Heart left ventricle (tissue), 16 donors: ENCODE measurements at regions not wholly inside any gene's neighbourhood (a gene's known extent, or its start where the extent isn't known, plus 50 kb on each side); places are given as distances from the start of the nearest gene placed in this dataset.

Experiments
- ATAC-seq, 4 donors: fragments of 200-7000 bp; cut with Tn5 transposase; one replicate each; pipeline ENCODE4 v1.9.1; 2020 to 2022; ENCODE audit warnings: moderate library complexity in 4 of 4, mild to moderate bottlenecking in 3 of 4, moderate number of reproducible peaks in 1 of 4
- DNase-seq, 5 donors: peaks; one replicate each; pipeline ENCODE4 v3.0.0-alpha.2; 2020
- H3K27ac ChIP-seq, 12 donors: fragments of 200-600 bp; sonication (generic) in 4 of 12; one replicate each; pipeline versions ENCODE4 v1.5.0 to v1.8.0; 2016 to 2022; ENCODE audit warnings: mild to moderate bottlenecking in 2 of 12
- H3K27me3 ChIP-seq, 9 donors: fragments of 200-600 bp; sonication (generic) in 2 of 9; one replicate each; pipeline versions ENCODE4 v1.5.1 to v1.8.0; 2016 to 2022; ENCODE audit warnings: mild to moderate bottlenecking in 3 of 9
- H3K36me3 ChIP-seq, 9 donors: fragments of 200-600 bp; sonication (generic) in 2 of 9; one replicate each; pipeline versions ENCODE4 v1.5.0 to v1.8.0; 2018 to 2022; ENCODE audit warnings: mild to moderate bottlenecking in 2 of 9
- H3K4me1 ChIP-seq, 12 donors: fragments of 200-600 bp; sonication (generic) in 4 of 12; one replicate each; pipeline versions ENCODE4 v1.5.0 to v1.8.0; 2016 to 2022; ENCODE audit warnings: mild to moderate bottlenecking in 3 of 12
- H3K4me3 ChIP-seq, 12 donors: fragments of 200-600 bp; sonication (generic) in 4 of 12; one replicate each; pipeline versions ENCODE4 v1.5.0 to v1.8.0; 2017 to 2022; ENCODE audit warnings: mild to moderate bottlenecking in 9 of 12, moderate library complexity in 4 of 12
- H3K9me3 ChIP-seq, 12 donors: fragments of 200-600 bp; sonication (generic) in 4 of 12; one replicate each; pipeline versions ENCODE4 v1.5.0 to v1.8.0; 2016 to 2022; ENCODE audit warnings: mild to moderate bottlenecking in 1 of 12
- POLR2A ChIP-seq, 2 donors: fragments of 450-650 bp; IDR thresholded peaks; one replicate each; pipeline ENCODE4 v1.6.1; 2017; ENCODE audit warnings: antibody characterized with exemption in 2 of 2, mild to moderate bottlenecking in 2 of 2, moderate library complexity in 2 of 2
- WGBS, 4 donors: extraction: QIAGEN DNeasy Blood & Tissue Kit in 2 of 4; methylation state at CpG; one replicate each; pipeline versions ENCODE4 v1.1.5 to v1.1.7; 2013 to 2018; 5-methylcytosine and 5-hydroxymethylcytosine counted together
- intact Hi-C, 10 donors: fragments of 100-400 bp; cut with DNase I; formaldehyde crosslinking; loops; one replicate each; pipeline versions ENCODE4 v1.11.1 to v1.14.2; 2022
- microRNA-seq, 4 donors: library from miRNA; unstranded; fragments of <30 nt; microRNA quantifications; one replicate each; pipeline versions ENCODE4 to v1.2.0, GENCODE V29; 2017 to 2020
- TF ChIP-seq, protein P1 (sequence below), 12 donors: fragments of 200-600 bp; sonication (generic) in 4 of 12; IDR thresholded peaks; one replicate each; pipeline versions ENCODE4 v1.5.0 to v1.8.0; 2018 to 2022; ENCODE audit warnings: antibody characterized with exemption in 12 of 12, mild to moderate bottlenecking in 5 of 12
- donor health status: ischemic (EF 13 %, LVEDD 7.1; RV severe dilation, severe dysfunction).
- donor health status: healthy with polysubstance abuse.
- donor health status: DM: no; HTN: yes; CAD: no.
- donor health status: DM: no; HTN: no; CAD: no.
- donor health status: ischemic (EF 25% LVEDD 6.9; RV normal size, moderate dysfunction).
- donor health status: ischemic (EF 25% LVEDD 5.7; RV mildly dilated, moderate dysfunction).
- donor health status: healthy.
- donor health status: DM: yes; HTN: yes; CAD: no.
- donor health status: ischemic (EF 35%, LVEDD 5.7; RV mildly dilated, moderate dysfunction).
- donor health status: nonischemic (EF 11% LVEDD 7.7; RV severe dilation, severe dysfunction).
- donor health status: DM: yes; HTN: yes; CAD: no.
- donor health status: PGD.
- donor health status: ischemic (EF 29% LVEDD 5.4; RV normal size, mild dysfunction).
- donor health status: nonischemic (EF 23%, LVEDD 6.1; RV moderate dilation, normal function).

GRCh38 chr9:88938189-88938588, 53.1 kb upstream of the S1PR3 start:
- TF ChIP-seq POLR2A (IDR thresholded peaks at IDR 0.05) = no peak
- TF ChIP-seq, protein P1, sequence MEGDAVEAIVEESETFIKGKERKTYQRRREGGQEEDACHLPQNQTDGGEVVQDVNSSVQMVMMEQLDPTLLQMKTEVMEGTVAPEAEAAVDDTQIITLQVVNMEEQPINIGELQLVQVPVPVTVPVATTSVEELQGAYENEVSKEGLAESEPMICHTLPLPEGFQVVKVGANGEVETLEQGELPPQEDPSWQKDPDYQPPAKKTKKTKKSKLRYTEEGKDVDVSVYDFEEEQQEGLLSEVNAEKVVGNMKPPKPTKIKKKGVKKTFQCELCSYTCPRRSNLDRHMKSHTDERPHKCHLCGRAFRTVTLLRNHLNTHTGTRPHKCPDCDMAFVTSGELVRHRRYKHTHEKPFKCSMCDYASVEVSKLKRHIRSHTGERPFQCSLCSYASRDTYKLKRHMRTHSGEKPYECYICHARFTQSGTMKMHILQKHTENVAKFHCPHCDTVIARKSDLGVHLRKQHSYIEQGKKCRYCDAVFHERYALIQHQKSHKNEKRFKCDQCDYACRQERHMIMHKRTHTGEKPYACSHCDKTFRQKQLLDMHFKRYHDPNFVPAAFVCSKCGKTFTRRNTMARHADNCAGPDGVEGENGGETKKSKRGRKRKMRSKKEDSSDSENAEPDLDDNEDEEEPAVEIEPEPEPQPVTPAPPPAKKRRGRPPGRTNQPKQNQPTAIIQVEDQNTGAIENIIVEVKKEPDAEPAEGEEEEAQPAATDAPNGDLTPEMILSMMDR (IDR thresholded peaks at IDR 0.05) = no peak
- 86 to 89% (median 87%) methylated on average over 4 of the region's 4 CpGs for WGBS, 4 donors
- Histone ChIP-seq H3K4me1 (peaks cover 0 to 15% (median 0%) of the 10 kb centered on the region in 12 donors), H3K27ac (no peak overlapping the region), H3K9me3 (no peaks in the 10 kb centered on the region), H3K36me3 (no peaks in the 10 kb centered on the region), H3K4me3 (no peak overlapping the region), H3K27me3 (no peaks in the 10 kb centered on the region)
- intact Hi-C loops = loop anchor here in 1 of 10 donors (5.0 kb wide), 1 partner anchor 39 kb away; no protein-coding TSS in a partner anchor
- DNase-seq (no peak), ATAC-seq (no peak)

Small RNA genes lying in the stretch of these regions (microRNA-seq; reads per million reads assigned to microRNA genes)
- 0 to 0.60 (median 0) reads per million in 4 donors for gene MIR4289
